Astrocyte of the spinal cord (primary cell): ENCODE measurements at regions not wholly inside any gene's neighbourhood (a gene's known extent, or its start where the extent isn't known, plus 50 kb on each side); places are given as distances from the start of the nearest gene placed in this dataset.
"Not testable (repeated sequence)": the region's sequence is repeated elsewhere in the genome, so short reads cannot be mapped to it uniquely, and the experiment has no call there.

ENCODE experiments used
- DNase-seq: peaks from one replicate; pipeline ENCODE4 v3.0.0; 2011; ENCODE audit warnings: low read depth, low spot score
- H3K4me3 ChIP-seq: 2 replicates; pipeline ENCODE4 v1.5.1; 2011; ENCODE audit warnings: low read depth, mild to moderate bottlenecking, low read length, moderate library complexity
- CTCF ChIP-seq: IDR thresholded peaks from 2 replicates; pipeline ENCODE4 v1.5.1; 2012; ENCODE audit warnings: low read depth, mild to moderate bottlenecking, low read length, inconsistent platforms
- in situ Hi-C: cut with HindIII; loops from 2 replicates; pipeline ENCODE4 v1.10.0; 2017; ENCODE audit warnings: low sequenced_read_pairs

- H3K4me3 ChIP-seq: no peak overlapping the region
- in situ Hi-C loops: no loop called here
- TF ChIP-seq CTCF: no peak
- no peak for DNase-seq
These were observed 50.3 kb upstream of the ATP6AP2 start for GRCh38 chrX:40530509-40530908.

GRCh38 chrX:40527543-40527942, 53.2 kb upstream of the ATP6AP2 start:
- DNase-seq: no peak
- no peak for TF ChIP-seq CTCF
- in situ Hi-C loops: no loop called here
- no peak overlapping the region for H3K4me3 ChIP-seq

GRCh38 chrX:40526412-40526811, 54.4 kb upstream of the ATP6AP2 start:
- in situ Hi-C loops: no loop called here
- no peak overlapping the region for H3K4me3 ChIP-seq
- TF ChIP-seq CTCF: no peak
- no peak for DNase-seq

GRCh38 chrX:40525901-40526300, 54.9 kb upstream of the ATP6AP2 start:
- H3K4me3 ChIP-seq, in situ Hi-C loops, DNase-seq: not testable (repeated sequence)

- no peak for DNase-seq
- in situ Hi-C loops: no loop called here
- H3K4me3 ChIP-seq: no peak overlapping the region
- TF ChIP-seq CTCF: peak; percentile 18
These were observed 56.3 kb upstream of the ATP6AP2 start for GRCh38 chrX:40524423-40524822.

GRCh38 chrX:40523852-40524251, 56.9 kb upstream of the ATP6AP2 start:
- in situ Hi-C loops: no loop called here
- no peak for TF ChIP-seq CTCF
- H3K4me3 ChIP-seq: no peak overlapping the region
- DNase-seq: no peak

GRCh38 chrX:40521868-40522450, 58.8 kb upstream of the ATP6AP2 start:
- in situ Hi-C loops: no loop called here
- no peak for TF ChIP-seq CTCF
- no peak overlapping the region for H3K4me3 ChIP-seq
- DNase-seq: no peak
